HG03039 (cell line): ENCODE measurements at regions not wholly inside any gene's neighbourhood (a gene's known extent, or its start where the extent isn't known, plus 50 kb on each side); places are given as distances from the start of the nearest gene placed in this dataset.

Source experiments
- ATAC-seq: cut with Tn5 transposase; IDR thresholded peaks from one replicate; pipeline ENCODE4 v1.9.1; 2021; ENCODE audit warnings: mild to moderate bottlenecking, moderate library complexity; ENCODE audit not compliant: unreplicated experiment

DNA sequence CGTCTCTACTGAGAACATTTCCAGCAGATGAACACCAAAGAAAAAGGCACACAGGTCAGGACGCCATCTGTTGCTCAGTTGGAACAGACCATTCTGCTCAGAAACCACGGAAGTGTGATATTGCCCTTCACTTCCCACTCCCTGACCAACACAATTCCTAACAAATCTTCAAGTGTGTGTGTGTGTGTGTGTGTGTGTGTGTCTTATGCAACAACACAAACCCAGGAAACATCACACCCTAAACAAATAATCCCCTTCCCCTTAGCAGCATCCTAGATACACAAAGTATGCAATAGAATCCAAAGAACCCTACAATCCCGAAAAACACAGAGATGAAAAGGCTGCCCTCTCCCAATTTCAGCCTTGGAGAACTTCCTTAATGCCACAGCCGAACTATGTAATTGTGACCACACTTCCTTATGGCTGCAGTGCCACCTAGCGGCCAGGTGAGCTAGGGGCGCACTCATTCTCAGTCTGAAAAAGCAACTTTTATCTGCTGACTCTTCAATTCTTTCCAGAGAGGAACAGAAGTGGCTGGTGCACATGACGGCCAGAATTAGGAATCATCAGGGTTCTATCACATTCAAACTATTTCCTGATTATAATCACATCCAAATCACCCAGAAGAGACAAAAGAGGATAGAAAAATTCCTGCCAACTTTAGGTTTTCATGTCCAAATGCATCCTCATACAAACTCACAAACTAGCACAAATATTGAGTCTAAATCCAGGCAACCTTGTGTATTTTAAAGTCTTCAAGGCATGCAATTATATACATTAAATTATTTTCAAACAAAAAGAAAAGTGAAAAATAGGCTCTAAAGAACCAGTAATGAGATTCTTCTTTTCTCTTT lies 164.9 kb downstream of the DHX15 start:
- no peak for ATAC-seq

DNA sequence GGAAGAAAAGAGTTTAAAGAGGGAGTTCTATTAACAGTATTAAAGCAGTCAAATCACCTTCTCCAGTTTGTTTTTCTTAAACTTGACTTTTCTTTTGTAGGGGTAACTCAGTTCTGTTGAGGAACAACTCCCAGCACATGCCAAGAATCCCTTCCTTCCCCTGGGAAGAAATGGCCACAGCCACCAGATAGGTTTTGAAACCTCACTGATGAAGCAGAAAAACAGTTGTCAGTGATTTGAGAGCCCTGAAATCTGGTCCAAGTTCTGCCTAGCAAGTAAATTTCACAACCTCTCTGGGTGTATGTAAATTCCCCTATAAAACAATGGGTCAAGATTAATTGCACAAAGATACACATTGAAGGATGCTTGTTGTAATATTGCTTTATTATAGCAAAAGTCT lies 167.1 kb downstream of the DHX15 start:
- no peak for ATAC-seq

GRCh38 chr4:24416293-24416692 lies 168.1 kb downstream of the DHX15 start:
- ATAC-seq, result no peak

DNA sequence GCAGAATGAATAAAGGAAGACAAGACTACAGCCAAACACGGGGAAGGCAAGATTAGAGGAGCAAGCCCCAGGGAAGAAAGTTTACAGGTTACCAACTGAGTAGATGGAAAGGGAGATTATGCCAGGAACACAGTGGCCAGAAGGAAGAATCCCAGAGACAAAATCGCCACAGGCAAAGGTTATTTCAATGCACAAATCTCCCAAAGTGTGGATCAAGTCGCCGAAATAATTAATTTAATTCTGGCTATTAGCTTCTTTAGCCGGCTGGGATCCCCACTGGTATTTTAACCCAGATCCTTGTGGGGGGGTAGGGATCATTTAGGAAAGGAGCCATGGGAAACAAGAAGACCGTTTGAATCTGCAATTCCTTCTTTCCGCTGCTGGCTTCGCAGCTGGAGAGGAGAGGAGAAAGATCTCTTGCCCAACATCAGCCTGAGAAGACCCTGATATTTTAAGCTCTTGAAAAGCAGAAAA lies 171.0 kb downstream of the DHX15 start:
- ATAC-seq, result no peak

GRCh38 chr4:24411806-24412205 lies 172.5 kb downstream of the DHX15 start:
- ATAC-seq, result no peak

DNA sequence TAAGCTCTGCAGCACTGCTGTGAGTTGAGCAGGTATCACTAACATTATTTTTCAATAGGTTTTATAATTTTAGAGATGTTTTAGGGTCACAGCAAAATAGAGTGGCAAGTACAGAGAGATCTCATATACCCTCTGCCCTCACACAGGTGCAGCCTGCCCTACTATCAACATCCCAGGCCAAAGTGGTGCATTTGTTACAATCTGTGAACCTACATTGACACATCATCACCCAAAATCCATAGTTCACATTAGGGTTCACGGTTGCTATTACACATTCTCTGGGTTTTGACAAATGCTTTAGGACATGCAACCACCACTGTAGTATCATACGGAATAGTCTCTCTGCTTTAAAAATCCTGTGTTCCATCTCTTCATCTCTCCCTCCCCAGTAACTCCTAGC lies 173.1 kb downstream of the DHX15 start:
- ATAC-seq, result no peak

DNA sequence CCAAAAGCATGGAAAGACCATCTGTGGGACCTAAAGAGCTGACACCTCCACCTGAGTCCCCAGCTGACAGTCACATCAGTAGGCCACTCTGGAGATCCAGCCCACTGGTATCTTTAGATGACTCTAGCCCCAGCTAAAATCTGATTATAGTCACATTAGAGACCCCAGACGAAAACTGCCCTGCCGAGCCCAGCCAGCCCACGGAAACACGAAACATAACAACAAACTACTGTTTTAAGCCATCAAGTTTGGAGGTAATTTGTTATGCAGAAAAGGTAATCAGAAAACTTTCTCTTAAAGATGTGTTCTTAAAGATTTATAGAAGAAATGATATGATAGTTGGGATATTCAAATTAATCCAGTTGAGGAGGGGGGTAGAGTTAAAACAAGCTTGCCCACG lies 175.7 kb downstream of the DHX15 start:
- ATAC-seq, result no peak

GRCh38 chr4:24405926-24406325 lies 178.4 kb downstream of the DHX15 start:
- no peak for ATAC-seq

- ATAC-seq, result no peak
Measured at GRCh38 chr4:24405341-24405740, 179.0 kb downstream of the DHX15 start.

DNA sequence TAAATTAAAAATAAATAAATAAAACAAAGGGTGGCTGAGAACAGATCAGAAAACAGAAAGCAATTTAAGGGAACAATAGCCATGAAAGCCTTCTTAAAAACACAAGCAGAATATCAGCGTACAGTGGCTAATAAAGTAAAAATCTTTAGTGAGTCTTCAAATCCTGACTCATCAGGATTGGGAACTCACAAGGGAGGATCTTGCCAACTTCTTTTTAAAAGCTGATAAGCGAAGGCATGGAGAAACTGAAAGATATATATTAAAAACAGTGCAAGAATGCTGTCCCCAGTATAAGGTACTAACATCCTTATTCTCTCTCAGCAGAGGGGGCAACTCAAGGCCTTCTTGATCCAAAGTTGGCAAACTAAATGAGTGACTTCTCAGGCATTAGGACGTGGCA lies 180.1 kb downstream of the DHX15 start:
- no peak for ATAC-seq

DNA sequence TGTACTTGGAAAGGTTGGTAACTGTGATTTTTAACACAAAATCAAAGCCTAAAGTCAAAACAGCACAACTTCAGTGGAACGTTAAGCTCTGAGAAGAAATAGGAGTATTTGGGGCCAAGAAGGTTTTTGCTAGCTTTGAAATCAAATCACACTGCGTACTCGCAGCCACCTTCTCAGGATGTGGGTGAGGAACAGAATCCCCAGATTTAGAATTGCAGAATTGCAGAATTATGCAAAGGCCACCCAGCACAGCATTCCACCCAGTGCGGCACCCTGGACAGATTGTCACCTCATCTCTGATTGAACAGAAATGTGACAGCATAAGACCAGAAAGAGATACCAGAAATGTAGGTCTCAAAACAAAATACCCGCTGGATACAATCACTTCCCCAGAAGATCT lies 181.1 kb downstream of the DHX15 start:
- ATAC-seq, result no peak

- no peak for ATAC-seq
Measured at GRCh38 chr4:24400537-24400936, 183.8 kb downstream of the DHX15 start.

DNA sequence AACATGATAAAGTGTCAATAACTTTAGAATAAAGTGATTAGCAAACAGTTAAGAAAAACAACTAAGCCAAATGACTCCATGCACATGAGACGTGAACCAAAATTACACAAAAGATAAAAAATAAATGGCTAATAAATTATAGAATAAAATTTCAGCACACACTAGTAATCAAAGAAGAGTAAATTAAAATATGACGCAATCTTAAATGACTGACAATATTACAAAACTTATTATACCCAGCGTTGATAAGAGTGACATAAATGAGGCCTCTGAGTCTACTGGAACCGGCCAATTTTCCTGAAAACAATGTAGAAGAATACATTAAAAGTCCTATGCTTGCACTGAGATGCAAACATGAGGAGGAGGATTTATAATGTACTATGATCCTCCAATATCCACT lies 187.4 kb downstream of the DHX15 start:
- ATAC-seq, result no peak

DNA sequence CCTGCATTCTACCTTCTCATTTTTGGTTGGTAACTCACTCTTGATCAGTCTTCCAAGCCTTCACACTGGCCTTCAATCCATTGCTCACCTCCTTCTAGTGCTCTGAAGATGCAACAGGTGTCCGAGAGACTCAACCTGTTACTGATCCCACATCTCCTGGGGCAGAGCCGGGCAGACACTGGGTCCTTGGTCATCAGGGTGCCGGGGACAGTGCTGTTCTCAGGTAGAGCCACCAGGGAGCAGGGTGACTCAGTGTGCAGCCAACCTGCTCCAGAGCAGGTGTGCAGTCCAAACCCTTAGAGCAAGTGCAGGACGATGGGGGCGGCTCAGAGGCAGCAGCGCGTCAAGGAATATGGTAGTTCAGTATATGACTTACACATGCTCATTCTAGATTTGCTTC lies 188.4 kb downstream of the DHX15 start:
- ATAC-seq, result no peak

DNA sequence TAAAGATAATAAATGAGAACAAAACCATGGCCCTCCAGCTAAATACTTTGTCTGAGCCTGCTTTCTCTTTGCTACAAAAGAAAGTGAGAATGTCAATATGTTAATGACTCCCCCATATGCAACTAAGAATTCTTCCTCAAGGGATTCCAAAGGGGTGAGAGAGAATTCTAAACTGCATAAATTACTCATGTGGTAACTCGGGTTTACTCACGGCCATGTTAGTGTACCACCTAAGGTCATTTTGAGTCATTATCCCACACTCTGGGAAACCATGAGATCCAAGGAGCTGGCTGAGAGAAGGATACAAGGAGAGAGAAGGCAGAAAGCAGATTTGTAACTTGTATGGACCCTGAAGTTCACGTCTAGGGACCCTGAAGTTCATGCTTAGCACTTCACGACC lies 190.3 kb downstream of the DHX15 start:
- ATAC-seq, result no peak

DNA sequence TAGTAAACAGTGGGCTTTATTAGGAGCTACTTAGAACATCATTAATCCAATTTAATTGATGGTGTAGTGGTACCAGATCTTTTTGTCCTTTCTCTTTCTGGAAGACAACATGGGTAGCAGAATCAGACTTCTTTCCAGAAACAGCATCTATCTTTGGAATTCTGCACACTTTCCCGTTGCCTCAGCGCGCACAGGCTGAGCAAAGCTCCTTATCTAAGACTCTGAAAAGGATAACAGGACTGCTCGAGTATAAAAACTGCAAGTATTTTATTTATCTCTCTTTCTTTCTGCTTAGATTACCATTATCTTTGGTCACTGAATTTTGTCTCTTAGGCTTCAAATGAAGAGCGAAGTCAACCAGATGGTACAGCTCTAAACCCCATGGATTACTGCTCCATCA lies 191.7 kb downstream of the DHX15 start:
- ATAC-seq, result no peak

- ATAC-seq, result no peak
Measured at GRCh38 chr4:24382381-24382780, 202.0 kb downstream of the DHX15 start.

DNA sequence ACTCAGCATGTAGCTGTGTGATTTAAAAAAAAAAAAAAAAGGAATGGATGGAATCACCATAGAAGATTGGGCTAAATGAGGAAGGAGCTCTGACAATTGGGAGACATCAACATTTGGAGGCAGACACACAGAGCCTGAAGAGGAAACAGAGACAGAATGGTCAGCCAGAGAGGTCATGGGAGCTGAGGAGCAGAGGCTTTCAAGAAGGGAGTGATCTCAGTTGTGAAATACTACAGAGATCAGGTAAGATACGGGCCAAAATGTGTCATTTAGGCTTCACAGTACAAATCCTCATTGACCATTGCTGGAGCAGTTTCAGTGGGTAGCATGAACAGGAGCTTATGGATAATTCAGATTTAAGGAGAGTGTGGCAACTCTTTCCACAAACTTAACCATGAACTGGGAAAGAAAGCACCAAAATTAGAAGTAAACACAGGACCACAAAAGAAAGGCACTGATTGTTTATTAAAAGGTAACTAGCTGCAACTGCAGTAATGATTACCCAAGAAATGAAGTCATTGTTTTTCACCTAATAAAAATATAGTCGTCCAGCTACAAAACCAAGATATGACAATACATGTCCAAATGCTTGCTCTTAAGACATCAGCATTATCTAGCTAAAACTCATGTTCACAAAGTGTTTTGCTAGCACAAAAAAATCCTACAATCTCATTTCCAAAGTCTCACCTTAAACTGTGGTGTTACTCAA lies 203.2 kb downstream of the DHX15 start:
- ATAC-seq, result no peak

DNA sequence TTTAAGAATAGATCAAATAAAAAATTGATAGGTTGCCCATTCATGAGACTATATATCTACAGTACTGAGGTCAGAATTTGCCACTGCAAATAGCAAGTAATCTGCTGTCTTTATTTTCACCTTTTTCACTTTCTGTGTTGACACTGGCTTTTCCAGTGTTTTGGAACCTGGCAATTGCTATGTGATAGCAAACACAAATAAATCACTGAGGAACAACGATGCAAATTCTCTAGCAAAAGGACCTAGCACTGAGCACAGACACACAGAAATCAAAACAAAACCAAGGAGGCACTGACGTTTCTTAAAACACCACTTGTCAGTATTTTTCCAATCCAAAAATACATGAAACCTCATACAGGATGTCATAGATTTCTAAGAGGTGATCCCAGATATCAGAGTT lies 210.7 kb downstream of the DHX15 start:
- ATAC-seq, result no peak

- ATAC-seq, result no peak
Measured at GRCh38 chr4:24372881-24373280, 211.5 kb downstream of the DHX15 start.

DNA sequence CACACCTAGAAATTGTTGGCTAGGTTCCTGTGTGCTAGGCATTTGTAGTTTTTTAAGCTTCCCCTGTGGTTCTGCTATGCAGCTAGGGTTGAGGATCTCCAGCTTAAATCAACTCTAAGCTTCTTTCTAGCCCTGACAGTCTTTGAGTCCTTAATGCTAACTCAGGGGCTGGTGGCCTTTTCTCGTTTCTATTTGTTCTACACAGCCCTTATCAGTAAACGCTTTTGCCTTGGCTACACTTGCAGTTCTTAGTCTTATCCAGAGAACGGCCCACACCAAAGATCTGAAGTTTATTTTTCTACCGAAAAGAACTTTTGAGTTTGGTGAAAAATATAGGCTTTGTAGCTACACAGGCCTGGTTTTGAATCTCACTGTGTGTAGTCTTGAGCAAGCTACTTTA lies 212.0 kb downstream of the DHX15 start:
- ATAC-seq, result no peak

GRCh38 chr4:24370421-24370820 lies 213.9 kb downstream of the DHX15 start:
- ATAC-seq, result no peak
